GM12873 (cell line): ENCODE measurements at regions not wholly inside any gene's neighbourhood (a gene's known extent, or its start where the extent isn't known, plus 50 kb on each side); places are given as distances from the start of the nearest gene placed in this dataset.

Experiments used
- CTCF ChIP-seq: IDR thresholded peaks from 2 replicates; pipeline ENCODE4 v1.5.1; 2012; ENCODE audit warnings: low read depth, mild to moderate bottlenecking, moderate library complexity, low read length, control low read depth; ENCODE audit not compliant: insufficient read depth; ENCODE audit errors: missing control alignments

- no peak for TF ChIP-seq CTCF
These were observed 626.6 kb upstream of the ADGRB3 start for GRCh38 chr6:68008445-68008844.

- no peak for TF ChIP-seq CTCF
These were observed 627.4 kb upstream of the ADGRB3 start for GRCh38 chr6:68007717-68008116.

GRCh38 chr6:67986694-67987232, 648.3 kb upstream of the ADGRB3 start:
- TF ChIP-seq CTCF, result no peak

- TF ChIP-seq CTCF, result no peak
These were observed 658.6 kb upstream of the ADGRB3 start for GRCh38 chr6:67976486-67976885.

- TF ChIP-seq CTCF, result no peak
These were observed 660.2 kb upstream of the ADGRB3 start for GRCh38 chr6:67974931-67975330.

- TF ChIP-seq CTCF, result no peak
These were observed 663.3 kb upstream of the ADGRB3 start for GRCh38 chr6:67971812-67972211.

- no peak for TF ChIP-seq CTCF
These were observed 668.3 kb upstream of the ADGRB3 start for GRCh38 chr6:67966830-67967229.
